IMR-90 (cell line): ENCODE measurements at regions not wholly inside any gene's neighbourhood (a gene's known extent, or its start where the extent isn't known, plus 50 kb on each side); places are given as distances from the start of the nearest gene placed in this dataset.

Experiments
- ATAC-seq: fragments of 200-7000 bp; cut with Tn5 transposase; 2 replicates; pipeline ENCODE4 v1.9.1; 2020; ENCODE audit warnings: low read depth, mild to moderate bottlenecking, moderate library complexity
- BruUV-seq: library from RNA; stranded (reverse); fragments of 400-500 nt; replicated peaks from 2 replicates; lab custom pipeline; 2021; lab: Mats Ljungman, UMichigan
- CTCF ChIA-PET: fragments of 300-600 bp; formaldehyde crosslinking; extraction: SDS; loops from one replicate; lab custom pipeline; 2021; ENCODE audit warnings: antibody characterized with exemption; lab: Yijun Ruan, JAX
- POLR2A ChIA-PET: fragments of 300-600 bp; sonication (Branson Sonifier 250); formaldehyde crosslinking; loops from one replicate; lab custom pipeline; 2022; ENCODE audit warnings: antibody characterized with exemption; ENCODE audit not compliant: unreplicated experiment; lab: Charles Lee
- DNase-seq: peaks from one replicate; pipeline ENCODE4 v3.0.0; 2013
- H2AFZ ChIP-seq: replicated peaks from 2 replicates; pipeline ENCODE3; 2013; ENCODE audit warnings: low read length, mild to moderate bottlenecking; ENCODE audit not compliant: poor library complexity
- H2AK5ac ChIP-seq: 2 replicates; pipeline ENCODE4 v1.6.1; 2013; ENCODE audit warnings: low read depth, low read length, inconsistent platforms
- H2AK9ac ChIP-seq: replicated peaks from 2 replicates; pipeline ENCODE3; 2013; ENCODE audit warnings: mild to moderate bottlenecking, low read depth, low read length, moderate library complexity; ENCODE audit not compliant: poor library complexity
- H2BK120ac ChIP-seq: 2 replicates; pipeline ENCODE4 v1.6.1; 2013; ENCODE audit warnings: low read depth, low read length, inconsistent platforms
- H2BK15ac ChIP-seq: 3 replicates; pipeline ENCODE4 v1.6.1; 2013; ENCODE audit warnings: low read depth, low read length, inconsistent platforms
- H2BK20ac ChIP-seq: 2 replicates; pipeline ENCODE4 v1.6.1; 2013; ENCODE audit warnings: low read depth, mild to moderate bottlenecking, inconsistent platforms, low read length, moderate library complexity
- H2BK5ac ChIP-seq: 2 replicates; pipeline ENCODE4 v1.6.1; 2013; ENCODE audit warnings: mild to moderate bottlenecking, low read depth, low read length, inconsistent platforms; ENCODE audit not compliant: poor library complexity, severe bottlenecking
- H3K14ac ChIP-seq: replicated peaks from 2 replicates; pipeline ENCODE4 v1.6.1; 2013; ENCODE audit warnings: low read depth, low read length, inconsistent platforms
- H3K18ac ChIP-seq: 2 replicates; pipeline ENCODE4 v1.6.1; 2013; ENCODE audit warnings: low read depth, low read length, control low read depth
- H3K23ac ChIP-seq: 2 replicates; pipeline ENCODE4 v1.6.1; 2013; ENCODE audit warnings: low read depth, low read length, inconsistent platforms
- H3K27ac ChIP-seq: 2 replicates; pipeline ENCODE4 v1.5.1; 2013; ENCODE audit warnings: mild to moderate bottlenecking, control low read depth, low read length; ENCODE audit not compliant: insufficient read depth
- H3K27me3 ChIP-seq: 2 replicates; pipeline ENCODE4 v1.6.1; 2013; ENCODE audit warnings: low read length; ENCODE audit not compliant: control insufficient read depth, insufficient read depth
- H3K36me3 ChIP-seq: 2 replicates; pipeline ENCODE4 v1.6.1; 2013; ENCODE audit warnings: low read length, mixed read lengths; ENCODE audit not compliant: control insufficient read depth, insufficient read depth
- H3K4ac ChIP-seq: 2 replicates; pipeline ENCODE4 v1.6.1; 2013; ENCODE audit warnings: low read depth, low read length, inconsistent platforms
- H3K4me1 ChIP-seq: 2 replicates; pipeline ENCODE4 v1.6.1; 2013; ENCODE audit warnings: low read length, mixed read lengths; ENCODE audit not compliant: control insufficient read depth, insufficient read depth
- H3K4me2 ChIP-seq: 2 replicates; pipeline ENCODE4 v1.6.1; 2013; ENCODE audit warnings: low read depth, mild to moderate bottlenecking, control low read depth, low read length, moderate library complexity
- H3K4me3 ChIP-seq: 2 replicates; pipeline ENCODE4 v1.5.1; 2013; ENCODE audit warnings: low read depth, mild to moderate bottlenecking, control low read depth, low read length, moderate library complexity; ENCODE audit not compliant: insufficient read depth
- H3K56ac ChIP-seq: 2 replicates; pipeline ENCODE4 v1.6.1; 2013; ENCODE audit warnings: low read length, inconsistent platforms; ENCODE audit not compliant: insufficient read depth; ENCODE audit errors: extremely low read depth
- H3K79me1 ChIP-seq, 2 experiments: 2 replicates each; pipeline ENCODE4 v1.6.1; 2013; ENCODE audit warnings: low read length in 2 of 2, inconsistent platforms in 1 of 2, low read depth in 1 of 2
- H3K9ac ChIP-seq: 2 replicates; pipeline ENCODE4 v1.6.1; 2013; ENCODE audit warnings: low read depth, low read length, control low read depth
- H3K9me1 ChIP-seq: 2 replicates; pipeline ENCODE4 v1.6.1; 2013; ENCODE audit warnings: low read length, inconsistent platforms; ENCODE audit not compliant: insufficient read depth
- H3K9me3 ChIP-seq: 2 replicates; pipeline ENCODE4 v1.6.1; 2013; ENCODE audit warnings: low read length; ENCODE audit not compliant: control insufficient read depth, insufficient read depth
- H4K20me1 ChIP-seq: 2 replicates; pipeline ENCODE4 v1.6.1; 2013; ENCODE audit warnings: low read length, inconsistent platforms; ENCODE audit not compliant: insufficient read depth
- H4K5ac ChIP-seq: 2 replicates; pipeline ENCODE4 v1.6.1; 2013; ENCODE audit warnings: mild to moderate bottlenecking, low read depth, low read length, control low read depth
- H4K8ac ChIP-seq, 2 experiments: 2 replicates each; pipeline ENCODE4 v1.6.1; 2013; ENCODE audit warnings: low read depth in 2 of 2, low read length in 2 of 2, control low read depth in 1 of 2, inconsistent platforms in 1 of 2
- H4K91ac ChIP-seq: 2 replicates; pipeline ENCODE4 v1.6.1; 2013; ENCODE audit warnings: low read depth, low read length, inconsistent platforms; ENCODE audit not compliant: insufficient read depth
- BHLHE40 ChIP-seq: fragments of 150-350 bp; IDR thresholded peaks from 2 replicates; pipeline ENCODE4 v1.6.1; 2016; ENCODE audit warnings: mild to moderate bottlenecking, low read depth, low read length
- CEBPB ChIP-seq: IDR thresholded peaks from 2 replicates; pipeline ENCODE4 v1.6.1; 2012; ENCODE audit warnings: low read depth, low read length, improper control_type of control experiment
- CHD1 ChIP-seq: IDR thresholded peaks from 2 replicates; pipeline ENCODE4 v1.6.1; 2012; ENCODE audit warnings: low read depth, low read length, improper control_type of control experiment
- CTCF ChIP-seq: conservative IDR thresholded peaks from 2 replicates; pipeline ENCODE4 v1.5.1; 2012; ENCODE audit warnings: mild to moderate bottlenecking, low read depth, low read length, improper control_type of control experiment
- ELK1 ChIP-seq: fragments of 150-350 bp; IDR thresholded peaks from 2 replicates; pipeline ENCODE4 v1.6.1; 2016; ENCODE audit warnings: low read depth, mild to moderate bottlenecking, low read length, moderate library complexity, borderline replicate concordance
- FOS ChIP-seq: fragments of 150-350 bp; IDR thresholded peaks from 2 replicates; pipeline ENCODE4 v1.6.1; 2016; ENCODE audit warnings: low read depth, low read length
- MAFK ChIP-seq: IDR thresholded peaks from 2 replicates; pipeline ENCODE4 v1.6.1; 2012; ENCODE audit warnings: low read depth, low read length, improper control_type of control experiment
- MAZ ChIP-seq: IDR thresholded peaks from 2 replicates; pipeline ENCODE4 v1.6.1; 2012; ENCODE audit warnings: low read depth, mild to moderate bottlenecking, low read length, improper control_type of control experiment, moderate library complexity, borderline replicate concordance
- MXI1 ChIP-seq: IDR thresholded peaks from 2 replicates; pipeline ENCODE4 v1.6.1; 2012; ENCODE audit warnings: low read depth, mild to moderate bottlenecking, low read length, moderate library complexity, borderline replicate concordance
- NFE2L2 ChIP-seq: fragments of 150-350 bp; IDR thresholded peaks from 2 replicates; pipeline ENCODE4 v1.6.1; 2016; ENCODE audit warnings: low read depth, mild to moderate bottlenecking, low read length
- POLR2A ChIP-seq: IDR thresholded peaks from 2 replicates; pipeline ENCODE4 v1.6.1; 2012; ENCODE audit warnings: mild to moderate bottlenecking, low read depth, low read length
- RAD21 ChIP-seq: IDR thresholded peaks from 2 replicates; pipeline ENCODE4 v1.6.1; 2012; ENCODE audit warnings: low read length, improper control_type of control experiment
- RCOR1 ChIP-seq: IDR thresholded peaks from 2 replicates; pipeline ENCODE4 v1.6.1; 2012; ENCODE audit warnings: mild to moderate bottlenecking, low read length, improper control_type of control experiment; ENCODE audit not compliant: insufficient replicate concordance
- RFX5 ChIP-seq: IDR thresholded peaks from 2 replicates; pipeline ENCODE4 v1.8.0; 2012; ENCODE audit warnings: low read depth, mild to moderate bottlenecking, low read length, moderate library complexity
- SMC3 ChIP-seq: fragments of 150-350 bp; IDR thresholded peaks from 2 replicates; pipeline ENCODE4 v1.6.1; 2016; ENCODE audit warnings: low read depth, mild to moderate bottlenecking, antibody characterized with exemption, low read length, moderate library complexity
- USF2 ChIP-seq: fragments of 150-350 bp; IDR thresholded peaks from 2 replicates; pipeline ENCODE4 v1.6.1; 2017; ENCODE audit warnings: mild to moderate bottlenecking, antibody characterized with exemption, low read length, low read depth
- WGBS, 2 experiments: methylation state at CpG; one replicate each; pipeline versions ENCODE4 v1.1.5 to v1.1.7; 2013; ENCODE audit warnings: missing lambda C conversion rate in 2 of 2; ENCODE audit not compliant: insufficient read length in 1 of 2; ENCODE audit errors: extremely low coverage in 2 of 2; 5-methylcytosine and 5-hydroxymethylcytosine counted together
- dilution Hi-C: fragments of 300-500 bp; cut with HindIII; formaldehyde crosslinking; loops from one replicate; pipeline ENCODE4 v1.14.3; 2018; ENCODE audit warnings: low sequenced_read_pairs; ENCODE audit not compliant: unreplicated experiment
- in situ Hi-C: fragments of 300-500 bp; cut with MboI; formaldehyde crosslinking; loops from 3 replicates; pipeline ENCODE4 v1.14.3; 2019; ENCODE audit warnings: low sequenced_read_pairs, inconsistent platforms, mixed read lengths
- intact Hi-C: fragments of 100-400 bp; cut with micrococcal nuclease; formaldehyde crosslinking; loops from 2 replicates; pipeline ENCODE4 v1.10.0; 2022

GRCh38 chr9:32873131-32873530 lies 89.8 kb downstream of the TMEM215 start:
- H3K9me3 ChIP-seq, result no peaks in the 10 kb centered on the region
- H4K8ac ChIP-seq, result no peak overlapping the region
- DNase-seq (no peak), ATAC-seq (no peak)
- no peak overlapping the region for H2AK9ac ChIP-seq
- in situ Hi-C loops (no loop called here), dilution Hi-C loops (no loop called here), intact Hi-C loops (no loop called here)
- no peak overlapping the region for H3K18ac ChIP-seq
- no peaks in the 10 kb centered on the region for H3K9me1 ChIP-seq
- no peak overlapping the region for H3K56ac ChIP-seq
- POLR2A ChIA-PET, result no interaction called here
- no peaks in the 10 kb centered on the region for H3K4me1 ChIP-seq
- H4K91ac ChIP-seq, result no peak overlapping the region
- H3K14ac ChIP-seq, result no peak overlapping the region
- no peaks in the 10 kb centered on the region for H4K20me1 ChIP-seq
- H4K5ac ChIP-seq, result no peak overlapping the region
- H2AK5ac ChIP-seq, result no peak overlapping the region
- H3K79me1 ChIP-seq, result no peaks in the 10 kb centered on the region
- H3K27me3 ChIP-seq, result no peaks in the 10 kb centered on the region; the same call in 1 of the 2 replicates
- H2BK5ac ChIP-seq, result no peak overlapping the region
- H2BK20ac ChIP-seq, result no peak overlapping the region
- no peak overlapping the region for H3K9ac ChIP-seq
- WGBS, 2 experiments, result 63% methylated on average over 6 of the region's 8 CpGs; no CpG with 5 or more reads in 1 of the 2 experiments
- H2AFZ ChIP-seq, result no peak overlapping the region
- TF ChIP-seq USF2 (no peak), NFE2L2 (no peak), BHLHE40 (no peak), FOS (no peak), CEBPB (no peak), SMC3 (no peak), RFX5 (no peak), CHD1 (no peak), CTCF (no peak), ELK1 (no peak), POLR2A (no peak), RCOR1 (no peak), RAD21 (no peak), MAZ (no peak), MXI1 (no peak), MAFK (no peak)
- no peak overlapping the region for H2BK15ac ChIP-seq
- CTCF ChIA-PET, result no interaction called here
- no peak overlapping the region for H3K4me3 ChIP-seq
- H2BK120ac ChIP-seq, result no peak overlapping the region
- H3K4ac ChIP-seq, result no peak overlapping the region
- no peak overlapping the region for H3K23ac ChIP-seq
- H3K36me3 ChIP-seq, result no peaks in the 10 kb centered on the region
- BruUV-seq, result no TSS peak
- no peak overlapping the region for H3K27ac ChIP-seq
- H3K4me2 ChIP-seq, result no peak overlapping the region
